HG03280 (cell line): ENCODE measurements at regions not wholly inside any gene's neighbourhood (a gene's known extent, or its start where the extent isn't known, plus 50 kb on each side); places are given as distances from the start of the nearest gene placed in this dataset.

Experiments
- ATAC-seq: cut with Tn5 transposase; IDR thresholded peaks from one replicate; pipeline ENCODE4 v1.9.1; 2021; ENCODE audit warnings: mild to moderate bottlenecking, moderate library complexity; ENCODE audit not compliant: unreplicated experiment

GRCh38 chr13:111513766-111514609 is 193.5 kb downstream of the TEX29 start:
- ATAC-seq = no peak

GRCh38 chr13:111514610-111515306 is 194.3 kb downstream of the TEX29 start:
- ATAC-seq = no peak

DNA sequence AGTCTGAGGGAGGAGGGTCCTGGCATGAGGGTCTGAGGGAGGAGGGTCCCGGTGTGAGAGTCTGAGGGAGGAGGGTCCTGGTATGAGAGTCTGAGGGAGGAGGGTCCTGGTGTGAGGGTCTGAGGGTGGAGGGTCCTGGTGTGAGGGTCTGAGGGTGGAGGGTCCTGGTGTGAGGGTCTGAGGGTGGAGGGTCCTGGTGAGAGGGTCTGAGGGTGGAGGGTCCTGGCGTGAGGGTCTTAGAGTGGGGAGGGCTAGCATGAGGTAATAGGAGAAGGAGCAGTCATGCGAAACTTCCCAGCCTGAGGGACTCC is 194.8 kb downstream of the TEX29 start:
- no peak for ATAC-seq

- ATAC-seq = no peak
These were observed 195.2 kb downstream of the TEX29 start for GRCh38 chr13:111515635-111516034.

GRCh38 chr13:111516712-111517640 is 196.5 kb downstream of the TEX29 start:
- no peak for ATAC-seq

DNA sequence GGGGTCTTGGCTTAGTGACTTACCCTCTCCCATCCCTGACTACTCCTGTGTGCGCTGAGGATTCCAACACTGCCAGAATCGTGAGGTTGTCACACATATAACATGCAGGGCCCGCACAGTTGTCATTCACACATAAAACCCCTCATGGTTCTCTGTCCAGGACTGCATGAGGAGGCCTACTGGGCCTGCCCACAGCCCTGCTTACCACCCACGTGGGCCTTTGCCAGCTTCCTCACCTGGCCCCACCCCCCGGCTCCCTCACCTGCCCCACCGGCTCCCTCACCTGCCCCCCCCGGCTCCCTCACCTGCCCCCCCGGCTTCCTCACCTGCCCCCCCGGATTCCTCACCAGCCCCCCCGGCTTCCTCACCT is 197.2 kb downstream of the TEX29 start:
- no peak for ATAC-seq

DNA sequence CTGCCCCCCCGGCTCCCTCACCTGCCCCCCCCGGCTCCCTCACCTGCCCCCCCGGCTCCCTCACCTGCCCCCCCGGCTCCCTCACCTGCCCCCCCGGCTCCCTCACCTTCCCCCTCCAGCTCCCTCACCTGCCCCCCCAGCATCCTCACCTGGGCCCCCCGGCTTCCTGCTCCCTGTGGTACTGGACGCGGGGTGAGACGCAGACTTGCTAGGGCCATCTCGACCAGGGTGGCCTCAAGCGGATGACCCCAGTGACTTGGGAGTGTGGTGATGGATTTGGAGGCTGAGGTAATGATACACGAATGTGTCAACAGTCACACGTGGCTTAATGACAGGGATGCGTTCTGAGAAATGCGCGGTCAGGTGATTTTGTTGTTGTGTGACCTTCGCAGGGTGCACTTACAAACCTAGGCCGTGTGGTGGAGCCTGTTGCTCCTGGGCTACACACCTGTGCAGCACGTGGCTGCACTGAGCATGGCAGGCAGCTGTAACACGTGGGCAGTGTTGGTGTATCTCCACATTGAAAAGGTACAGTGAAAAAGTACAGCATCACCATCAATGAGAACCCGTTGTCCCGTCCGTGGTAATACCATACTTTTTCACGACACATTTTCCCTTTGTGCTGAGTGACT is 197.8 kb downstream of the TEX29 start:
- no peak for ATAC-seq

DNA sequence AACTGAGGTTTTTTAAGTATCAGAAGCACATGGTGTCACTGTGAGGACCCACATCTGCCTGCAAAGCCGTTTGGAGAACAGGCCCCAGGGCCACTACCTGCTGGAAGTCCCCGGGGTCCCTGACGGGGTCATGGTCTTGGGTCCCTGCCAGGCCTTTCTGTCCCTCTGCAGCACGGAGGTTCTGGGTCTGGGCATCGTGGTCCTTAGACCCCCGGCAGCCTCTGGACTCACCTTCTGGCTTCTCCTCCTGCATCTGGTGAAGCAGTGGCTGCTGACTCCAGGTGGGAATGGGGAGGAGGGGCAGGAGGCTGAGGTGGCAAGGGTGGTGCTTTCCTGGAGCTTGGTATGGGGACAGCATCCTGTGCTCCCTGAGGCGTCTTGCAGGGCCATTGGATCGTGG is 198.6 kb downstream of the TEX29 start:
- ATAC-seq = no peak

DNA sequence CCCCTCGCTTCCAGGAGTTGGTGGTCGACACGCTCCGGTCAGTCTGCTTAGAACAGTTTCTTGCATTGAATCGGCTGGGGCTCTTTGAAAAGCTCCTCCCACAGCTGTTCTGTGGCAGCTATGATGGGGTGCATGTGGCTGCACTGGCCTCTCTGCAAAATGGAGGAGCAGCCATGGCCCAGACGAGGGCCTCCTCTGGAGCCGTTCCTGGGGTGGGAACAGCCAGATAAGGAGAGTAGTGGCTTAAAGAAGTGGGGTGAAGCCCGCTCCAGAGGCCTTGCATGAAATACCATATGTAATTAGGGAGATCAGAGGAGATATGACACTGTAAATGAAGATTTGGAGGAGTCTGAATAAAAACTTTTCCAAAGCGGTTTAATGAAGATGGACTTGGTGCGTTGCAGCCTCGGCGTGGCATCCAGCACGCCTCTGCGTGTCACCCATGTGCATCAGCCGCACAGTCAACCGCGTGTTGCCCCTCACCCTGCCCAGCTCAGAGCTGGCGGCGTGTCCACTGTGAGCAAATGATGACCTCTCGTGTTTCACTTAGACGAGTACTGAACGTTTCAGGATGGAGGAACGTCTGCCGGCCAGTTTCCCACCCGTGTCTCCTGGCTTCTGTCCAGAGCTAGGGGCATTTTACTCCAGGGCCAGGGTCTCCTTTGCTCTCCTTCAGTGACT is 199.2 kb downstream of the TEX29 start:
- ATAC-seq = no peak

GRCh38 chr13:111521030-111521429 is 200.6 kb downstream of the TEX29 start:
- no peak for ATAC-seq

GRCh38 chr13:111521691-111522229 is 201.3 kb downstream of the TEX29 start:
- no peak for ATAC-seq

DNA sequence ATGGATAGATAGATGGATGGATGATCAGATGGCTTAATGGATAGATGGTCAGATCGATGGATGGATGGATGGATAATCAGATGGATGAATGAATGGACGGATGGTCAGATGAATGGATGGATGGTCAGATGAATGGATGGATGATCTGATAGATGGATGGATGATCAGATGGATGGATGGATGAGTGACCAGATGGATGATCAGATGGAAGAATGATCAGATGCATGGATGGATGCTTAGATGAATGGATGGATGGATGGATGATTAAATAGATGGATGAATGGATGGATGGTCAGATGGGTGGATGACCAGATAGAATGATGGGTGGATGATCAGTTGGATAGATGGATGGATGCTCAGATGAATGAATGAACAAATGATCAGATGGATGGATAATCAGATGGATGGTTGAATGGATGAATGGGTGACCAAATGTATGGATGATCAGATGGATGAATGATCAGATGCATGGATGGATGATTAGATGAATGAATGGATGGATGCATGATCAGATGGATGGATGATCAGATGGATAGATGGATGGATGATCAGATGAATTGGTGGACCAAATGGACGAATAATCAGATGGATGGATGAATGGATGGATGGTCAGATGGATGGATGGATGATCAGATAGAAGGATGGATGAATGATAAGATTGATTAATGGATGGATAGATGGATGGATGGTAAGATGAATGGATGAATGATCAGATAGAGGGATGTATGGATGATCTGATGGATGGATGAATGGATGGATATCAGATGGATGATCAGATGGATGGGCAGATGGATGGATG is 205.1 kb downstream of the TEX29 start:
- ATAC-seq = no peak

DNA sequence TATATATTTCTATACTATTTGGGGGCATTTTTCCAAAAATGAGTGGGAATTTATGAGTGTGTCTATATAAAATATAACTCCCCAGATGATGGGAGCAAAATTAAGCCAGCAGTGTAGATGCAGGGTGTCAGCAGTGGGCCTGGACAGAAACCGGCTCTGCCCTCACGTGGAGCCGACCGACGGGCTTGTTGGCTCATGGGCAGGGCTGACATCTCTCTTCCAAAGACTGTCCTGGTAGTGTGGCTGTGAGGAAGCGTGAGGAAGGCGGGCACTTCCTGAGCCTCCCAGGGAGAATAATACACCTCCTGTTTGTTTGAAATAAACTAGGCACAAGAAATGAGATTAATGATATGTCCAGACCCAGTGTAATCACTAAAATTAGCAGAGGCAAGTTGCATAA is 206.5 kb downstream of the TEX29 start:
- ATAC-seq = no peak

DNA sequence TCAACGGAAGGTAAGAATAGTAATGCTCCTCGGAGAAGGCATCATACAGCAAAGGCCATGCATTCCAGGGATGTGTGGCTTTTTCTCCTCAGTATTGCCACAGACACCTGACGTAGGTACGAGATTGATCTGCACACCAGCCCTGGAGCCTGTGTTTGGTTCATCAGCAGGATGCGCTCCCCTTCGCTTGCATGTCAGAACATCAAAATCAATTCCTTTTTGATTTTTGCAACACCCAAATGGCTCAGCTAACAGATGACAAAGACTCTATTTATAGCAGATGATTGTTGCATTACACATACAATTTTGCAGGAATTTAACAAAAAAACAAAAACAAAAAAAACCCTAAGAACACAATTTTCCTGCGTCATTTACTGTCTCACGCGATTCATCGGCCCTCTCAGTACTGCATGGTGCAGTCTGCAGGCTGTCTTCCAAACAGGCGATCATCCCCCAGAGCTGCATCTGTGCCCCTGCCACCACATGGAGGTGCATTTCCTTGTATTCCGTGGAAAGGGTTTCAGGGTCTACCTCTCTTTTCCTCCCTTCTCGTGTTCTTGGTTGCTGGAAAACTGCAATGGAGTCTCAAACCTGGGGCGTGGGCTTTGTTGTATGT is 207.3 kb downstream of the TEX29 start:
- ATAC-seq = no peak

- ATAC-seq = no peak
These were observed 208.1 kb downstream of the TEX29 start for GRCh38 chr13:111528513-111528912.

DNA sequence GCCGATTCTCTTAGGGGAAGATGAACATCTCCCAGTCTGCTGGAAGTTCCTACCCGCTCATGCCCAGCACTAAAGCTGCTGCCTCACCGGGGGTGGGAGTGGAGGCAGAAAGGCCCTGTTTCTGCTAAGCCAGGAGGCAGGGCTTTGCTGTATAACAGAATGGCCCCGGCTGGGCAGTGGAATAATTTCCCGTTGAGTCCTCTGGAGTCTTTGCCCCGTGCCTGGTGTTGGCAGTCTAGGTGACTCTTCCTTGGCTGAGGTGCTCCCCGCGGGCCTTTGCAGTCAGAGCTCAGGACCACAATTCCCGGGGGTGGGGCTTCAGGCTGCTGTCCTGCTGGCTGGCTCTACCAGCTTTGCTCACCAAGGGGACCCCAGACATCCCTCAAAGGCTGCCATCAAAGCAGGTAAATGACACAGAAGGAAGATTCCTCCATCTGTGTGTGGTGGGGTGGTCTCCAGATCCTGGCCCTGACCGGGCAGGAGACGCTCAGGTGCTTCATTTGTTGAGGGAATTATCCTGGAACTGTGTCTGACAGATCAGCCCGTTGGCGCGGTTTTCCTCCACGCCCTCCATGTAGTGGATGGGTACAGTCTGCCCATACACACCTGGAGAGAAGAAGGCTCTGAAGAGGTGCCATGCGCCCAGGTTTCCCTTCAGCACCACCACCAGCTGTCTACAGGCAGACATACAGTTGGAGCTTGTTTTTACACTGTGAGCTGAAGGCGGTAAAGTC is 209.9 kb downstream of the TEX29 start:
- no peak for ATAC-seq

- no peak for ATAC-seq
These were observed 211.1 kb downstream of the TEX29 start for GRCh38 chr13:111531505-111531904.

- ATAC-seq = no peak
These were observed 211.7 kb downstream of the TEX29 start for GRCh38 chr13:111532111-111532510.
